Prostate gland (tissue), 2 donors: ENCODE measurements at regions not wholly inside any gene's neighbourhood (a gene's known extent, or its start where the extent isn't known, plus 50 kb on each side); places are given as distances from the start of the nearest gene placed in this dataset.

Experiments
- POLR2A ChIP-seq: fragments of 450-650 bp; IDR thresholded peaks from one replicate; pipeline ENCODE4 v1.6.1; 2016; ENCODE audit warnings: antibody characterized with exemption, mild to moderate bottlenecking
- TF ChIP-seq, protein P1 (sequence below), 4 experiments: fragments of 200-600 bp in 2 of 4; fragments of 450-650 bp in 2 of 4; sonication (generic) in 2 of 4; IDR thresholded peaks; 1 replicate in 3 of 4; 2 replicates in 1 of 4; pipeline ENCODE4 v1.5.1; 2016 to 2019; ENCODE audit warnings: antibody characterized with exemption in 4 of 4, mild to moderate bottlenecking in 2 of 4, moderate library complexity in 2 of 4

DNA sequence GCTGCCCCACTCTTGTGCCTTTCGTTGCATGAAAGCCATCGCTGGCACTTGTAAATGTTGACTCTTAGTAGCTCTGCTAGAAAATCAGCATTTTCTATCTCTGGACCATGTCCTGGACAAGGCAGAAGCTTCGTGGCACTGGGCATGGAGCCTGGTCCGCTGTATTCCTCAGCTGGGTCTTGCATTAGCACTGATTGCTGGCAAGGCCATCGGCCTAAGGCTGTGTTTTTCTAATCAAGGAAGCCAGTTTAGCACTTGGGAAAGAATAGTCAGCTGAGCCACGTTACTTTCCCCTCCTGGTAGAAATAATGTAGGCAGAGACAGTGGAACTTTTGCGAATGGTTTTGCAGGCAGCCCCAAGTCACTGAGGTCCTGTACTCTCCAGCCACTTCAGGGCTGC, 180.2 kb upstream of the EOLA2 start:
- TF ChIP-seq, protein P1, sequence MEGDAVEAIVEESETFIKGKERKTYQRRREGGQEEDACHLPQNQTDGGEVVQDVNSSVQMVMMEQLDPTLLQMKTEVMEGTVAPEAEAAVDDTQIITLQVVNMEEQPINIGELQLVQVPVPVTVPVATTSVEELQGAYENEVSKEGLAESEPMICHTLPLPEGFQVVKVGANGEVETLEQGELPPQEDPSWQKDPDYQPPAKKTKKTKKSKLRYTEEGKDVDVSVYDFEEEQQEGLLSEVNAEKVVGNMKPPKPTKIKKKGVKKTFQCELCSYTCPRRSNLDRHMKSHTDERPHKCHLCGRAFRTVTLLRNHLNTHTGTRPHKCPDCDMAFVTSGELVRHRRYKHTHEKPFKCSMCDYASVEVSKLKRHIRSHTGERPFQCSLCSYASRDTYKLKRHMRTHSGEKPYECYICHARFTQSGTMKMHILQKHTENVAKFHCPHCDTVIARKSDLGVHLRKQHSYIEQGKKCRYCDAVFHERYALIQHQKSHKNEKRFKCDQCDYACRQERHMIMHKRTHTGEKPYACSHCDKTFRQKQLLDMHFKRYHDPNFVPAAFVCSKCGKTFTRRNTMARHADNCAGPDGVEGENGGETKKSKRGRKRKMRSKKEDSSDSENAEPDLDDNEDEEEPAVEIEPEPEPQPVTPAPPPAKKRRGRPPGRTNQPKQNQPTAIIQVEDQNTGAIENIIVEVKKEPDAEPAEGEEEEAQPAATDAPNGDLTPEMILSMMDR (IDR thresholded peaks at IDR 0.05) = no peak
- no peak for TF ChIP-seq POLR2A
